ENCODE measurements at regions not wholly inside any gene's neighbourhood (a gene's known extent, or its start where the extent isn't known, plus 50 kb on each side); places are given as distances from the start of the nearest gene placed in this dataset.
"Not testable (repeated sequence)": the region's sequence is repeated elsewhere in the genome, so short reads cannot be mapped to it uniquely, and the experiment has no call there.

GRCh38 chr1:70778934-70779333, 268.7 kb downstream of the PTGER3 start:
- no peaks in the 10 kb centered on the region for H3K27me3 ChIP-seq (ENCODE audit: low read length)
- H3K9ac ChIP-seq (ENCODE audit: low read length): no peak overlapping the region
- H3K36me3 ChIP-seq (ENCODE audit: insufficient read depth, low read length): no peaks in the 10 kb centered on the region
- no peak overlapping the region for H3K4me3 ChIP-seq (ENCODE audit: low read length)
- no peak overlapping the region for H3K4me2 ChIP-seq (ENCODE audit: low read depth, low read length, poor library complexity, severe bottlenecking)
- H4K20me1 ChIP-seq (ENCODE audit: insufficient read depth, low read depth, low read length): no peaks in the 10 kb centered on the region
- no peak overlapping the region for H2AFZ ChIP-seq (ENCODE audit: low read length)
- no peaks in the 10 kb centered on the region for H3K9me2 ChIP-seq (replicated peaks; ENCODE audit: insufficient read depth, low read length)
- no peaks in the 10 kb centered on the region for H3K79me2 ChIP-seq (ENCODE audit: low read length)
- no peak overlapping the region for H3K27ac ChIP-seq (ENCODE audit: low read length)
- H3K9me3 ChIP-seq (ENCODE audit: low read length): no peaks in the 10 kb centered on the region
- H3K4me1 ChIP-seq (ENCODE audit: low read length): no peaks in the 10 kb centered on the region
- no peak for DNase-seq

- H4K20me1 ChIP-seq (ENCODE audit: insufficient read depth, low read depth, low read length): no peaks in the 10 kb centered on the region
- no peaks in the 10 kb centered on the region for H3K4me1 ChIP-seq (ENCODE audit: low read length)
- no peaks in the 10 kb centered on the region for H3K79me2 ChIP-seq (ENCODE audit: low read length)
- no peak overlapping the region for H3K4me3 ChIP-seq (ENCODE audit: low read length)
- no peak overlapping the region for H2AFZ ChIP-seq (ENCODE audit: low read length)
- H3K4me2 ChIP-seq (ENCODE audit: low read depth, low read length, poor library complexity, severe bottlenecking): no peak overlapping the region
- no peaks in the 10 kb centered on the region for H3K9me2 ChIP-seq (replicated peaks; ENCODE audit: insufficient read depth, low read length)
- no peaks in the 10 kb centered on the region for H3K9me3 ChIP-seq (ENCODE audit: low read length)
- H3K27ac ChIP-seq (ENCODE audit: low read length): no peak overlapping the region
- no peaks in the 10 kb centered on the region for H3K27me3 ChIP-seq (ENCODE audit: low read length)
- no peak for DNase-seq
- no peak overlapping the region for H3K9ac ChIP-seq (ENCODE audit: low read length)
- H3K36me3 ChIP-seq (ENCODE audit: insufficient read depth, low read length): no peaks in the 10 kb centered on the region
Observed at GRCh38 chr1:70779571-70779970, 268.0 kb downstream of the PTGER3 start.

GRCh38 chr1:70785287-70785686, 262.3 kb downstream of the PTGER3 start:
- Histone ChIP-seq H4K20me1 (ENCODE audit: insufficient read depth, low read depth, low read length) (no peaks in the 10 kb centered on the region), H3K9me3 (ENCODE audit: low read length) (no peaks in the 10 kb centered on the region), H3K4me1 (ENCODE audit: low read length) (no peaks in the 10 kb centered on the region), H3K36me3 (ENCODE audit: insufficient read depth, low read length) (no peaks in the 10 kb centered on the region), H3K4me2 (ENCODE audit: low read depth, low read length, poor library complexity, severe bottlenecking) (no peak overlapping the region), H3K9ac (ENCODE audit: low read length) (no peak overlapping the region), H3K9me2 (replicated peaks; ENCODE audit: insufficient read depth, low read length) (no peaks in the 10 kb centered on the region), H3K79me2 (ENCODE audit: low read length) (no peaks in the 10 kb centered on the region), H3K27me3 (ENCODE audit: low read length) (no peaks in the 10 kb centered on the region), H3K4me3 (ENCODE audit: low read length) (no peak overlapping the region), H3K27ac (ENCODE audit: low read length) (no peak overlapping the region), H2AFZ (ENCODE audit: low read length) (no peak overlapping the region)
- no peak for DNase-seq

GRCh38 chr1:70790232-70790923, 257.2 kb downstream of the PTGER3 start:
- no peak overlapping the region for H2AFZ ChIP-seq (ENCODE audit: low read length)
- DNase-seq: no peak
- H3K27ac ChIP-seq (ENCODE audit: low read length): no peak overlapping the region

GRCh38 chr1:70795064-70795463, 252.6 kb downstream of the PTGER3 start:
- not testable (repeated sequence) for H3K9me3 ChIP-seq (ENCODE audit: low read length); H3K4me1 ChIP-seq (ENCODE audit: low read length); H3K27me3 ChIP-seq (ENCODE audit: low read length); H3K4me3 ChIP-seq (ENCODE audit: low read length); H4K20me1 ChIP-seq (ENCODE audit: insufficient read depth, low read depth, low read length); DNase-seq; H3K9ac ChIP-seq (ENCODE audit: low read length); H3K79me2 ChIP-seq (ENCODE audit: low read length); H3K4me2 ChIP-seq (ENCODE audit: low read depth, low read length, poor library complexity, severe bottlenecking); H3K9me2 ChIP-seq (replicated peaks; ENCODE audit: insufficient read depth, low read length); H2AFZ ChIP-seq (ENCODE audit: low read length); H3K27ac ChIP-seq (ENCODE audit: low read length); H3K36me3 ChIP-seq (ENCODE audit: insufficient read depth, low read length)

More at GRCh38 chr1:70790232-70790923, 257.2 kb downstream of the PTGER3 start:
- Histone ChIP-seq H4K20me1 (ENCODE audit: insufficient read depth, low read depth, low read length) (no peaks in the 10 kb centered on the region), H3K4me1 (ENCODE audit: low read length) (no peaks in the 10 kb centered on the region), H3K9ac (ENCODE audit: low read length) (no peak overlapping the region), H3K9me3 (ENCODE audit: low read length) (no peaks in the 10 kb centered on the region), H3K4me2 (ENCODE audit: low read depth, low read length, poor library complexity, severe bottlenecking) (no peak overlapping the region), H3K9me2 (replicated peaks; ENCODE audit: insufficient read depth, low read length) (no peaks in the 10 kb centered on the region), H3K27me3 (ENCODE audit: low read length) (no peaks in the 10 kb centered on the region), H3K79me2 (ENCODE audit: low read length) (no peaks in the 10 kb centered on the region), H3K4me3 (ENCODE audit: low read length) (no peak overlapping the region), H3K36me3 (ENCODE audit: insufficient read depth, low read length) (no peaks in the 10 kb centered on the region)

- H4K20me1 ChIP-seq (ENCODE audit: insufficient read depth, low read depth, low read length); H3K79me2 ChIP-seq (ENCODE audit: low read length); H3K4me3 ChIP-seq (ENCODE audit: low read length); H3K9me2 ChIP-seq (replicated peaks; ENCODE audit: insufficient read depth, low read length); H3K36me3 ChIP-seq (ENCODE audit: insufficient read depth, low read length); H2AFZ ChIP-seq (ENCODE audit: low read length); H3K27me3 ChIP-seq (ENCODE audit: low read length); H3K4me1 ChIP-seq (ENCODE audit: low read length); H3K27ac ChIP-seq (ENCODE audit: low read length); DNase-seq; H3K9me3 ChIP-seq (ENCODE audit: low read length); H3K9ac ChIP-seq (ENCODE audit: low read length); H3K4me2 ChIP-seq (ENCODE audit: low read depth, low read length, poor library complexity, severe bottlenecking): not testable (repeated sequence)
Observed at GRCh38 chr1:70796298-70796697, 251.3 kb downstream of the PTGER3 start.

GRCh38 chr1:70802625-70803024, 245.0 kb downstream of the PTGER3 start:
- H3K9me3 ChIP-seq (ENCODE audit: low read length); H3K4me3 ChIP-seq (ENCODE audit: low read length); H2AFZ ChIP-seq (ENCODE audit: low read length); H3K36me3 ChIP-seq (ENCODE audit: insufficient read depth, low read length); H3K4me1 ChIP-seq (ENCODE audit: low read length); DNase-seq; H4K20me1 ChIP-seq (ENCODE audit: insufficient read depth, low read depth, low read length); H3K9ac ChIP-seq (ENCODE audit: low read length); H3K27ac ChIP-seq (ENCODE audit: low read length); H3K79me2 ChIP-seq (ENCODE audit: low read length); H3K4me2 ChIP-seq (ENCODE audit: low read depth, low read length, poor library complexity, severe bottlenecking); H3K9me2 ChIP-seq (replicated peaks; ENCODE audit: insufficient read depth, low read length); H3K27me3 ChIP-seq (ENCODE audit: low read length): not testable (repeated sequence)

GRCh38 chr1:70805641-70806040, 242.0 kb downstream of the PTGER3 start:
- Histone ChIP-seq H3K9ac (ENCODE audit: low read length) (no peak overlapping the region), H4K20me1 (ENCODE audit: insufficient read depth, low read depth, low read length) (no peaks in the 10 kb centered on the region), H3K9me3 (ENCODE audit: low read length) (no peaks in the 10 kb centered on the region), H3K79me2 (ENCODE audit: low read length) (no peaks in the 10 kb centered on the region), H3K4me3 (ENCODE audit: low read length) (no peak overlapping the region), H3K27ac (ENCODE audit: low read length) (no peak overlapping the region), H3K9me2 (replicated peaks; ENCODE audit: insufficient read depth, low read length) (no peaks in the 10 kb centered on the region), H3K27me3 (ENCODE audit: low read length) (no peaks in the 10 kb centered on the region), H3K4me1 (ENCODE audit: low read length) (no peaks in the 10 kb centered on the region), H2AFZ (ENCODE audit: low read length) (no peak overlapping the region), H3K36me3 (ENCODE audit: insufficient read depth, low read length) (no peaks in the 10 kb centered on the region), H3K4me2 (ENCODE audit: low read depth, low read length, poor library complexity, severe bottlenecking) (no peak overlapping the region)
- no peak for DNase-seq
